Neural progenitor cell (in vitro differentiated cells): ENCODE measurements at regions not wholly inside any gene's neighbourhood (a gene's known extent, or its start where the extent isn't known, plus 50 kb on each side); places are given as distances from the start of the nearest gene placed in this dataset.

Experiments used
- DNase-seq: peaks from one replicate; pipeline ENCODE4 v3.0.0-alpha.2; 2016; ENCODE audit warnings: low spot score
- H2AFZ ChIP-seq: fragments of 200-600 bp; sonication (generic); replicated peaks from 2 replicates; pipeline ENCODE4 v1.6.1; 2016; ENCODE audit warnings: antibody characterized with exemption
- H3F3A ChIP-seq: fragments of 200-600 bp; sonication (generic); 2 replicates; pipeline ENCODE4 v1.6.1; 2016; ENCODE audit warnings: antibody characterized with exemption, low read depth
- H3K27ac ChIP-seq: fragments of 200-600 bp; sonication (generic); 2 replicates; pipeline ENCODE4 v1.5.1; 2016; ENCODE audit warnings: mild to moderate bottlenecking
- H3K27me3 ChIP-seq: fragments of 200-600 bp; sonication (generic); 2 replicates; pipeline ENCODE4 v1.6.1; 2016; ENCODE audit warnings: mild to moderate bottlenecking, moderate library complexity
- H3K36me3 ChIP-seq: fragments of 200-600 bp; sonication (generic); 2 replicates; pipeline ENCODE4 v1.5.1; 2016
- H3K4me1 ChIP-seq: fragments of 200-600 bp; sonication (generic); 2 replicates; pipeline ENCODE4 v1.6.1; 2016; ENCODE audit warnings: mixed run types
- H3K4me2 ChIP-seq: fragments of 200-600 bp; sonication (generic); 2 replicates; pipeline ENCODE4 v1.6.1; 2016
- H3K4me3 ChIP-seq: fragments of 200-600 bp; sonication (generic); 2 replicates; pipeline ENCODE4 v1.5.1; 2016
- H3K79me2 ChIP-seq: fragments of 200-600 bp; sonication (generic); 2 replicates; pipeline ENCODE4 v1.6.1; 2016; ENCODE audit warnings: low read depth
- H3K9ac ChIP-seq: fragments of 200-600 bp; sonication (generic); 2 replicates; pipeline ENCODE4 v1.6.1; 2016
- H3K9me3 ChIP-seq: fragments of 200-600 bp; sonication (generic); 2 replicates; pipeline ENCODE4 v1.5.1; 2016; ENCODE audit warnings: low read depth
- H4K20me1 ChIP-seq: fragments of 200-600 bp; sonication (generic); 2 replicates; pipeline ENCODE4 v1.6.1; 2016; ENCODE audit warnings: low read depth
- H3K27ac Mint-ChIP-seq: 3 replicates; pipeline ENCODE4 v1.8.0; 2021; ENCODE audit warnings: mixed read lengths
- H3K27me3 Mint-ChIP-seq: 2 replicates; pipeline ENCODE4 v1.8.0; 2022; ENCODE audit warnings: low read depth, mild to moderate bottlenecking, inconsistent platforms, moderate library complexity, mixed read lengths; ENCODE audit not compliant: insufficient read depth
- H3K36me3 Mint-ChIP-seq: 3 replicates; pipeline ENCODE4 v1.8.0; 2021; ENCODE audit warnings: mixed read lengths
- H3K4me1 Mint-ChIP-seq: 3 replicates; pipeline ENCODE4 v1.8.0; 2021; ENCODE audit warnings: mixed read lengths
- H3K4me3 Mint-ChIP-seq: 3 replicates; pipeline ENCODE4 v1.8.0; 2021; ENCODE audit warnings: mild to moderate bottlenecking, moderate library complexity, mixed read lengths
- H3K9me3 Mint-ChIP-seq: 3 replicates; pipeline ENCODE4 v1.8.0; 2020; ENCODE audit warnings: mixed read lengths
- CTCF ChIP-seq: fragments of 200-600 bp; sonication (generic); IDR thresholded peaks from 2 replicates; pipeline ENCODE4 v1.5.1; 2017; ENCODE audit warnings: antibody characterized with exemption, mild to moderate bottlenecking
- EZH2 ChIP-seq: fragments of 200-600 bp; sonication (generic); IDR thresholded peaks from 2 replicates; pipeline ENCODE4 v1.6.1; 2017; ENCODE audit warnings: antibody characterized with exemption, mild to moderate bottlenecking, moderate library complexity
- EZH2phosphoT487 ChIP-seq: fragments of 200-600 bp; sonication (generic); IDR thresholded peaks from 2 replicates; pipeline ENCODE4 v1.6.1; 2017; ENCODE audit warnings: antibody characterized with exemption

GRCh38 chr2:83238111-83238510 is 1221.0 kb downstream of the SUCLG1 start:
- Histone ChIP-seq H3K79me2 (no peaks in the 10 kb centered on the region), H4K20me1 (no peaks in the 10 kb centered on the region), H3K4me2 (no peak overlapping the region), H3K27ac (no peak overlapping the region), H3K4me1 (peaks cover 10% of the 10 kb centered on the region), H3K9ac (no peak overlapping the region), H3K36me3 (no peaks in the 10 kb centered on the region), H3K4me3 (no peak overlapping the region), H3K9me3 (no peaks in the 10 kb centered on the region), H3F3A (no peaks in the 10 kb centered on the region), H3K27me3 (no peaks in the 10 kb centered on the region), H2AFZ (no peak overlapping the region)
- DNase-seq = no peak
- no peak overlapping the region for H3K4me3 Mint-ChIP-seq
- H3K36me3 Mint-ChIP-seq = no peaks in the 10 kb centered on the region
- H3K9me3 Mint-ChIP-seq = no peaks in the 10 kb centered on the region
- peaks cover 4% of the 10 kb centered on the region for H3K4me1 Mint-ChIP-seq
- H3K27me3 Mint-ChIP-seq = no peaks in the 10 kb centered on the region
- H3K27ac Mint-ChIP-seq = no peak overlapping the region
- TF ChIP-seq CTCF (no peak), EZH2 (no peak), EZH2phosphoT487 (no peak)

GRCh38 chr2:83234246-83234645 is 1224.8 kb downstream of the SUCLG1 start:
- H3K9ac ChIP-seq = no peak overlapping the region
- no peak for TF ChIP-seq EZH2phosphoT487
- TF ChIP-seq CTCF = no peak
- no peak for TF ChIP-seq EZH2
- peaks cover 10% of the 10 kb centered on the region for H3K4me1 ChIP-seq
- no peaks in the 10 kb centered on the region for H3K9me3 ChIP-seq
- H3K36me3 ChIP-seq = no peaks in the 10 kb centered on the region
- no peak overlapping the region for H3K4me3 Mint-ChIP-seq
- DNase-seq = peak; percentile 2
- H3K27me3 ChIP-seq = no peaks in the 10 kb centered on the region
- no peaks in the 10 kb centered on the region for H3K9me3 Mint-ChIP-seq
- H4K20me1 ChIP-seq = no peaks in the 10 kb centered on the region
- no peak overlapping the region for H2AFZ ChIP-seq
- peaks cover 4% of the 10 kb centered on the region for H3K4me1 Mint-ChIP-seq
- H3K27me3 Mint-ChIP-seq = no peaks in the 10 kb centered on the region
- H3K36me3 Mint-ChIP-seq = no peaks in the 10 kb centered on the region
- no peak overlapping the region for H3K4me2 ChIP-seq
- no peaks in the 10 kb centered on the region for H3F3A ChIP-seq
- H3K27ac ChIP-seq = no peak overlapping the region
- no peaks in the 10 kb centered on the region for H3K79me2 ChIP-seq
- no peak overlapping the region for H3K27ac Mint-ChIP-seq
- no peak overlapping the region for H3K4me3 ChIP-seq

- Histone ChIP-seq H3K27ac (no peak overlapping the region), H3F3A (no peaks in the 10 kb centered on the region), H3K4me1 (peaks cover 10% of the 10 kb centered on the region), H2AFZ (no peak overlapping the region), H3K27me3 (no peaks in the 10 kb centered on the region), H3K4me3 (no peak overlapping the region), H3K36me3 (no peaks in the 10 kb centered on the region), H3K9me3 (no peaks in the 10 kb centered on the region), H3K4me2 (no peak overlapping the region), H3K79me2 (no peaks in the 10 kb centered on the region), H3K9ac (no peak overlapping the region), H4K20me1 (no peaks in the 10 kb centered on the region)
- no peaks in the 10 kb centered on the region for H3K36me3 Mint-ChIP-seq
- no peaks in the 10 kb centered on the region for H3K9me3 Mint-ChIP-seq
- no peak overlapping the region for H3K27ac Mint-ChIP-seq
- H3K27me3 Mint-ChIP-seq = no peaks in the 10 kb centered on the region
- peaks cover 4% of the 10 kb centered on the region for H3K4me1 Mint-ChIP-seq
- no peak for TF ChIP-seq EZH2phosphoT487
- no peak for TF ChIP-seq EZH2
- no peak for TF ChIP-seq CTCF
- no peak overlapping the region for H3K4me3 Mint-ChIP-seq
- no peak for DNase-seq
These were observed 1225.3 kb downstream of the SUCLG1 start for GRCh38 chr2:83233781-83234180.

GRCh38 chr2:83233326-83233725 is 1225.8 kb downstream of the SUCLG1 start:
- H3K27me3 Mint-ChIP-seq = no peaks in the 10 kb centered on the region
- Histone ChIP-seq H3K27ac (no peak overlapping the region), H3K36me3 (no peaks in the 10 kb centered on the region), H3K9me3 (no peaks in the 10 kb centered on the region), H3K4me1 (peaks cover 10% of the 10 kb centered on the region), H3K27me3 (no peaks in the 10 kb centered on the region), H3K79me2 (no peaks in the 10 kb centered on the region), H2AFZ (no peak overlapping the region), H4K20me1 (no peaks in the 10 kb centered on the region), H3K4me3 (no peak overlapping the region), H3K9ac (no peak overlapping the region), H3F3A (no peaks in the 10 kb centered on the region), H3K4me2 (no peak overlapping the region)
- TF ChIP-seq CTCF (peak; percentile 16), EZH2 (no peak), EZH2phosphoT487 (no peak)
- no peak overlapping the region for H3K4me3 Mint-ChIP-seq
- no peaks in the 10 kb centered on the region for H3K36me3 Mint-ChIP-seq
- H3K9me3 Mint-ChIP-seq = no peaks in the 10 kb centered on the region
- DNase-seq = no peak
- peaks cover 4% of the 10 kb centered on the region for H3K4me1 Mint-ChIP-seq
- no peak overlapping the region for H3K27ac Mint-ChIP-seq
